Lower leg skin (tissue), 3 donors: ENCODE measurements at regions not wholly inside any gene's neighbourhood (a gene's known extent, or its start where the extent isn't known, plus 50 kb on each side); places are given as distances from the start of the nearest gene placed in this dataset.

Source experiments
- CTCF ChIP-seq, 3 donors: fragments of 450-650 bp; IDR thresholded peaks; one replicate each; pipeline ENCODE4 v1.5.1; 2016; ENCODE audit warnings: antibody characterized with exemption in 3 of 3, mild to moderate bottlenecking in 3 of 3, moderate library complexity in 2 of 3
- POLR2A ChIP-seq, 2 donors: fragments of 450-650 bp; IDR thresholded peaks; one replicate each; pipeline ENCODE4 v1.6.1; 2016 to 2017; ENCODE audit warnings: antibody characterized with exemption in 2 of 2, mild to moderate bottlenecking in 1 of 2, moderate library complexity in 1 of 2

DNA sequence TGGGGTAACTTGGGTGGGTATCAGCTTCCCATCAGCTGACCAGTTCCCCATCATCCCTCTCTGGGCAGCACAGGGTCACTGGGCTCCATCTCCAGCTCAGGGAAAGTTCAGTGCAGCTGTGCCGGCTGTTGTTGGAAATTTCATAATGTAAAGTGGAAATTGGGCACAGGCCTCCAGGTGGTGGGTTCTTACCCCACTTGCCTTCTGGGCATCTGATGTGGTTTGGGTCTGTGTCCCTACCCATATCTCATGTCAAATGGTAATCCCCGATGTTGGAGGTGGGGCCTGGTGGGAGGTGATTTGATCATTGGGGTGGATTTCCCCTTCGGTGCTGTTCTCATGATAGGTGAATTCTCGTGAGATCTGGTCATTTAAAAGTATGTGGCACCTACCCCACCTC is 59.7 kb upstream of the PSEN2 start:
- TF ChIP-seq CTCF (IDR thresholded peaks at IDR 0.05): no peak
- no peak for TF ChIP-seq POLR2A (IDR thresholded peaks at IDR 0.05)
